ENCODE measurements at regions not wholly inside any gene's neighbourhood (a gene's known extent, or its start where the extent isn't known, plus 50 kb on each side); places are given as distances from the start of the nearest gene placed in this dataset.

DNA sequence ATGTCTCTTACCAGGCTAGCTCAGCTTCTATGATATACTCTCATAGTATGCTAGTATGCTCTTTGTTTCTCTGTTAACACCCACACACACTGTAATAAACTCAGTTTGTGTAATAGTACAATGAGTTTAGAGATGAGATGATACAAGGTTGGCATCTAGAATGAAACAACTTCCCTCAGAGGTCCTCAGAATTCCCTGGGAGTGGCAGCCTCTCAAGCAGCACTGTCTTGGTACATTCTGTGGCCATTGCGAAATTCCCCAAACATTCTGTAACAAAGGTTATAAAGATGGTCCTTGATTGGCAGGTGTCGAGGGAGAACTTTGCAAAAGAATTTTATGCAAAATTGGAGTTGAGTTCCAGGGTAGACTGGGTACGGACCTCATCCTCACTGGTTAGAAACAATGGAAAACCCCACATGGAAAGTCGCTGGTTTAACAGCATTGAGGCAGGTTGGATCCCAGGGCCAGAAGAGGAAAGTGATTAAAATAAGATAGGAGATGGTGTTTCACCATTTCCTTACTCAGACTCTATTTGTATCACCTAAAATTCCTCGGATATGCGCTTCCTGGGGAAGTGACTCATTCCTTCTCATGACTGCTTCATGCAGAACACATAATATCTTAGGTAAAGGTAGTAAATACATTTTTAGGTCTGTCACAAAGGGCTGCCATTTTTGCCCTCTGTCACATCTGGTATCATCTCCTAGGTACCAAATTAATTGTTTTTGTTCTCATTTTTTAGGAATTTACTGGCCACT is 657.8 kb downstream of the SORCS1 start:
- Histone ChIP-seq H3K4me3 (ENCODE audit: control insufficient read depth in 2 of 3, extremely low read depth in 1 of 3, insufficient read depth in 2 of 3, low read depth in 1 of 3, low read length in 3 of 3) (no peak overlapping the region), H4K20me1 (ENCODE audit: control insufficient read depth, extremely low read depth, insufficient read depth, low read length) (no peaks in the 10 kb centered on the region), H3K36me3 (ENCODE audit: control insufficient read depth in 2 of 2, extremely low read depth in 1 of 2, insufficient read depth in 2 of 2, low read length in 2 of 2) (no peaks in the 10 kb centered on the region), H3K4me1 (ENCODE audit: control insufficient read depth, extremely low read depth, insufficient read depth, low read length) (peaks cover 11% of the 10 kb centered on the region), H3K9ac (ENCODE audit: control insufficient read depth, extremely low read depth, insufficient read depth, low read length) (no peak overlapping the region), H3K79me2 (ENCODE audit: control insufficient read depth, insufficient read depth, low read length) (no peaks in the 10 kb centered on the region), H2AFZ (ENCODE audit: control insufficient read depth, low read length) (no peak overlapping the region), H3K9me3 (ENCODE audit: control insufficient read depth, low read depth, low read length) (no peaks in the 10 kb centered on the region), H3K9me1 (ENCODE audit: control insufficient read depth, extremely low read depth, insufficient read depth, low read length) (no peaks in the 10 kb centered on the region), H3K4me2 (ENCODE audit: control insufficient read depth, extremely low read depth, insufficient read depth, low read depth, low read length) (peak overlapping the region; percentile 38), H3K27ac (ENCODE audit: control insufficient read depth, insufficient read depth, low read length) (peak overlapping the region; percentile 47), H3K27me3 (ENCODE audit: control insufficient read depth, extremely low read depth, insufficient read depth, low read length) (no peaks in the 10 kb centered on the region)
- TF ChIP-seq, protein P1, sequence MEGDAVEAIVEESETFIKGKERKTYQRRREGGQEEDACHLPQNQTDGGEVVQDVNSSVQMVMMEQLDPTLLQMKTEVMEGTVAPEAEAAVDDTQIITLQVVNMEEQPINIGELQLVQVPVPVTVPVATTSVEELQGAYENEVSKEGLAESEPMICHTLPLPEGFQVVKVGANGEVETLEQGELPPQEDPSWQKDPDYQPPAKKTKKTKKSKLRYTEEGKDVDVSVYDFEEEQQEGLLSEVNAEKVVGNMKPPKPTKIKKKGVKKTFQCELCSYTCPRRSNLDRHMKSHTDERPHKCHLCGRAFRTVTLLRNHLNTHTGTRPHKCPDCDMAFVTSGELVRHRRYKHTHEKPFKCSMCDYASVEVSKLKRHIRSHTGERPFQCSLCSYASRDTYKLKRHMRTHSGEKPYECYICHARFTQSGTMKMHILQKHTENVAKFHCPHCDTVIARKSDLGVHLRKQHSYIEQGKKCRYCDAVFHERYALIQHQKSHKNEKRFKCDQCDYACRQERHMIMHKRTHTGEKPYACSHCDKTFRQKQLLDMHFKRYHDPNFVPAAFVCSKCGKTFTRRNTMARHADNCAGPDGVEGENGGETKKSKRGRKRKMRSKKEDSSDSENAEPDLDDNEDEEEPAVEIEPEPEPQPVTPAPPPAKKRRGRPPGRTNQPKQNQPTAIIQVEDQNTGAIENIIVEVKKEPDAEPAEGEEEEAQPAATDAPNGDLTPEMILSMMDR (optimal IDR thresholded peaks at IDR 0.05 in 1 of 3, IDR thresholded peaks at IDR 0.05 in 1 of 3, conservative IDR thresholded peaks at IDR 0.05 in 1 of 3; ENCODE audit: extremely low read depth in 1 of 3, insufficient read depth in 2 of 3, low read length in 3 of 3) = no peak
- TF ChIP-seq EZH2 (IDR thresholded peaks at IDR 0.05; ENCODE audit: low read length) = no peak
- DNase-seq (ENCODE audit: low read depth, low spot score) = no peak
- FAIRE-seq = peak; percentile 34
- dilution Hi-C loops (cut with MboI; ENCODE audit: extremely low pct_ligation_motif_present, low sequenced_read_pairs) = no loop called here

DNA sequence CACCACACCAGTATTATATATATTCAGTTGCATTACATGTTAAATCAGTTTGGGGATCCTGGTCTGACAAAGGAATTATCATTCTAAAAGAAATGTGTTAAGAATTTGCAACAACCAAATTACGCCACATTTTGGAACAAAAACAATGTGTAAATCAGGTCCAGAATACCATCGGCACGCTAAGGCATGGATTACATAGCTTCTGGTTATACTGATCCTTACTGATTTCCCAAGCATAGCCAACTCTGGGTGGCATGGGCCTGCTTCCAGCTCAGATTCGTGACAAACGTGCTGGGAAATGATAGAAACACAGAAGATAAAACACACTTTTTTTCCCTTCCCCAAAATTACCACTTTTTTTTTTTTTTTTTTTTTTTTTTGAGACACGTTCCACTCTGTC is 660.0 kb downstream of the SORCS1 start:
- H3K27me3 ChIP-seq (ENCODE audit: control insufficient read depth, extremely low read depth, insufficient read depth, low read length) = no peaks in the 10 kb centered on the region
- no peaks in the 10 kb centered on the region for H3K9me1 ChIP-seq (ENCODE audit: control insufficient read depth, extremely low read depth, insufficient read depth, low read length)
- no peak overlapping the region for H3K27ac ChIP-seq (ENCODE audit: control insufficient read depth, insufficient read depth, low read length)
- dilution Hi-C loops (cut with MboI; ENCODE audit: extremely low pct_ligation_motif_present, low sequenced_read_pairs) = no loop called here
- H3K9ac ChIP-seq (ENCODE audit: control insufficient read depth, extremely low read depth, insufficient read depth, low read length) = no peak overlapping the region
- H3K4me1 ChIP-seq (ENCODE audit: control insufficient read depth, extremely low read depth, insufficient read depth, low read length) = peaks cover 21% of the 10 kb centered on the region
- no peak overlapping the region for H3K4me2 ChIP-seq (ENCODE audit: control insufficient read depth, extremely low read depth, insufficient read depth, low read depth, low read length)
- no peak for FAIRE-seq
- no peak overlapping the region for H3K4me3 ChIP-seq (ENCODE audit: control insufficient read depth in 2 of 3, extremely low read depth in 1 of 3, insufficient read depth in 2 of 3, low read depth in 1 of 3, low read length in 3 of 3)
- H3K79me2 ChIP-seq (ENCODE audit: control insufficient read depth, insufficient read depth, low read length) = no peaks in the 10 kb centered on the region
- no peaks in the 10 kb centered on the region for H3K9me3 ChIP-seq (ENCODE audit: control insufficient read depth, low read depth, low read length)
- no peaks in the 10 kb centered on the region for H3K36me3 ChIP-seq (ENCODE audit: control insufficient read depth in 2 of 2, extremely low read depth in 1 of 2, insufficient read depth in 2 of 2, low read length in 2 of 2)
- no peak for DNase-seq (ENCODE audit: low read depth, low spot score)
- H4K20me1 ChIP-seq (ENCODE audit: control insufficient read depth, extremely low read depth, insufficient read depth, low read length) = no peaks in the 10 kb centered on the region
- TF ChIP-seq, protein P1 (optimal IDR thresholded peaks at IDR 0.05 in 1 of 3, IDR thresholded peaks at IDR 0.05 in 1 of 3, conservative IDR thresholded peaks at IDR 0.05 in 1 of 3; ENCODE audit: extremely low read depth in 1 of 3, insufficient read depth in 2 of 3, low read length in 3 of 3) = no peak
- TF ChIP-seq EZH2 (IDR thresholded peaks at IDR 0.05; ENCODE audit: low read length) = no peak
- peak overlapping the region; percentile 38 for H2AFZ ChIP-seq (ENCODE audit: control insufficient read depth, low read length)

Measured in keratinocyte (primary cell).